ENCODE measurements at regions not wholly inside any gene's neighbourhood (a gene's known extent, or its start where the extent isn't known, plus 50 kb on each side); places are given as distances from the start of the nearest gene placed in this dataset.

DNA sequence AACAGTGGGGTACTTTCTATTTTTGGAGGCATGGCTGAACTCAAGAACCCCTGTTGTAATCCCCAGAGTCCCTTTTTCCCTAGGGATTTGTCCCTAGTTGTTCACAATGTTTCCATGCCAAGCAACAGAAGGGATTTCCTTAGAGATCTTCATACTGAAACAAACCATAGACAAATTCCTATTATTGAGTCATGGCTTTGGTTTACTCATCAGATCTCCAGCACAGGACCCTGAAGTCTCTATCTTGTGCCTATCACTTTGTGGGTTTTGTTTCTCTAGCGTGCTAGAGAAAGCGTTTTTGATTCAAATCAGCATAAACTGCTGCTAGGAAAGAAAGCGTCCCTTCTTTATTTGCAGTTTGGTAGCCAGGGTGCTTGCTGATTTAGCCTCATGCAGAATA, 165.0 kb downstream of the BAMBI start:
- no peaks in the 10 kb centered on the region for H3K36me3 ChIP-seq (ENCODE audit: control insufficient read depth in 4 of 4, insufficient read depth in 3 of 4, low read depth in 1 of 4, low read length in 3 of 4)
- no peak for DNase-seq (ENCODE audit: low spot score)
- no peaks in the 10 kb centered on the region for H3K27me3 ChIP-seq (ENCODE audit: control insufficient read depth in 4 of 4, insufficient read depth in 4 of 4, low read length in 3 of 4)
- no peaks in the 10 kb centered on the region for H3K4me1 ChIP-seq (ENCODE audit: control insufficient read depth in 4 of 4, insufficient read depth in 4 of 4, low read length in 3 of 4)
- H3K4me3 ChIP-seq (ENCODE audit: low read depth in 1 of 3, low read length in 3 of 3), result no peak overlapping the region
- no peak overlapping the region for H3K27ac ChIP-seq (ENCODE audit: low read depth in 1 of 2, low read length in 2 of 2)
- H3K9ac ChIP-seq (ENCODE audit: low read depth in 1 of 2, low read length in 2 of 2), result no peak overlapping the region
- H3K9me3 ChIP-seq (ENCODE audit: control insufficient read depth in 4 of 4, low read length in 3 of 4), result peaks cover 2 to 15% (median 8%) of the 10 kb centered on the region in 4 donors
- 92% methylated on average over 3 of the region's 3 CpGs for WGBS
- TF ChIP-seq EGR1 (IDR thresholded peaks at IDR 0.05; ENCODE audit: low read depth in 2 of 2) (no peak), JUND (IDR thresholded peaks at IDR 0.05) (no peak), GABPA (IDR thresholded peaks at IDR 0.05 in 1 of 2, conservative IDR thresholded peaks at IDR 0.05 in 1 of 2) (no peak), TAF1 (conservative IDR thresholded peaks at IDR 0.05) (no peak), SP1 (IDR thresholded peaks at IDR 0.05) (no peak), FOXA2 (IDR thresholded peaks at IDR 0.05) (no peak), YY1 (IDR thresholded peaks at IDR 0.05) (no peak), HNF4A (conservative IDR thresholded peaks at IDR 0.05) (no peak), HNF4G (IDR thresholded peaks at IDR 0.05) (no peak), RXRA (IDR thresholded peaks at IDR 0.05) (no peak), RAD21 (IDR thresholded peaks at IDR 0.05) (no peak), NR2F2 (IDR thresholded peaks at IDR 0.05) (no peak), FOXA1 (IDR thresholded peaks at IDR 0.05) (no peak)
- TF ChIP-seq, protein P1, sequence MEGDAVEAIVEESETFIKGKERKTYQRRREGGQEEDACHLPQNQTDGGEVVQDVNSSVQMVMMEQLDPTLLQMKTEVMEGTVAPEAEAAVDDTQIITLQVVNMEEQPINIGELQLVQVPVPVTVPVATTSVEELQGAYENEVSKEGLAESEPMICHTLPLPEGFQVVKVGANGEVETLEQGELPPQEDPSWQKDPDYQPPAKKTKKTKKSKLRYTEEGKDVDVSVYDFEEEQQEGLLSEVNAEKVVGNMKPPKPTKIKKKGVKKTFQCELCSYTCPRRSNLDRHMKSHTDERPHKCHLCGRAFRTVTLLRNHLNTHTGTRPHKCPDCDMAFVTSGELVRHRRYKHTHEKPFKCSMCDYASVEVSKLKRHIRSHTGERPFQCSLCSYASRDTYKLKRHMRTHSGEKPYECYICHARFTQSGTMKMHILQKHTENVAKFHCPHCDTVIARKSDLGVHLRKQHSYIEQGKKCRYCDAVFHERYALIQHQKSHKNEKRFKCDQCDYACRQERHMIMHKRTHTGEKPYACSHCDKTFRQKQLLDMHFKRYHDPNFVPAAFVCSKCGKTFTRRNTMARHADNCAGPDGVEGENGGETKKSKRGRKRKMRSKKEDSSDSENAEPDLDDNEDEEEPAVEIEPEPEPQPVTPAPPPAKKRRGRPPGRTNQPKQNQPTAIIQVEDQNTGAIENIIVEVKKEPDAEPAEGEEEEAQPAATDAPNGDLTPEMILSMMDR (IDR thresholded peaks at IDR 0.05; ENCODE audit: low read depth, low read length, missing input control), result no peak
- TF ChIP-seq, protein P2, sequence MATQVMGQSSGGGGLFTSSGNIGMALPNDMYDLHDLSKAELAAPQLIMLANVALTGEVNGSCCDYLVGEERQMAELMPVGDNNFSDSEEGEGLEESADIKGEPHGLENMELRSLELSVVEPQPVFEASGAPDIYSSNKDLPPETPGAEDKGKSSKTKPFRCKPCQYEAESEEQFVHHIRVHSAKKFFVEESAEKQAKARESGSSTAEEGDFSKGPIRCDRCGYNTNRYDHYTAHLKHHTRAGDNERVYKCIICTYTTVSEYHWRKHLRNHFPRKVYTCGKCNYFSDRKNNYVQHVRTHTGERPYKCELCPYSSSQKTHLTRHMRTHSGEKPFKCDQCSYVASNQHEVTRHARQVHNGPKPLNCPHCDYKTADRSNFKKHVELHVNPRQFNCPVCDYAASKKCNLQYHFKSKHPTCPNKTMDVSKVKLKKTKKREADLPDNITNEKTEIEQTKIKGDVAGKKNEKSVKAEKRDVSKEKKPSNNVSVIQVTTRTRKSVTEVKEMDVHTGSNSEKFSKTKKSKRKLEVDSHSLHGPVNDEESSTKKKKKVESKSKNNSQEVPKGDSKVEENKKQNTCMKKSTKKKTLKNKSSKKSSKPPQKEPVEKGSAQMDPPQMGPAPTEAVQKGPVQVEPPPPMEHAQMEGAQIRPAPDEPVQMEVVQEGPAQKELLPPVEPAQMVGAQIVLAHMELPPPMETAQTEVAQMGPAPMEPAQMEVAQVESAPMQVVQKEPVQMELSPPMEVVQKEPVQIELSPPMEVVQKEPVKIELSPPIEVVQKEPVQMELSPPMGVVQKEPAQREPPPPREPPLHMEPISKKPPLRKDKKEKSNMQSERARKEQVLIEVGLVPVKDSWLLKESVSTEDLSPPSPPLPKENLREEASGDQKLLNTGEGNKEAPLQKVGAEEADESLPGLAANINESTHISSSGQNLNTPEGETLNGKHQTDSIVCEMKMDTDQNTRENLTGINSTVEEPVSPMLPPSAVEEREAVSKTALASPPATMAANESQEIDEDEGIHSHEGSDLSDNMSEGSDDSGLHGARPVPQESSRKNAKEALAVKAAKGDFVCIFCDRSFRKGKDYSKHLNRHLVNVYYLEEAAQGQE (IDR thresholded peaks at IDR 0.05), result no peak
- TF ChIP-seq, protein P3, sequence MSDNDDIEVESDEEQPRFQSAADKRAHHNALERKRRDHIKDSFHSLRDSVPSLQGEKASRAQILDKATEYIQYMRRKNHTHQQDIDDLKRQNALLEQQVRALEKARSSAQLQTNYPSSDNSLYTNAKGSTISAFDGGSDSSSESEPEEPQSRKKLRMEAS (IDR thresholded peaks at IDR 0.05), result no peak
- TF ChIP-seq, protein P4, sequence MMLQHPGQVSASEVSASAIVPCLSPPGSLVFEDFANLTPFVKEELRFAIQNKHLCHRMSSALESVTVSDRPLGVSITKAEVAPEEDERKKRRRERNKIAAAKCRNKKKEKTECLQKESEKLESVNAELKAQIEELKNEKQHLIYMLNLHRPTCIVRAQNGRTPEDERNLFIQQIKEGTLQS (IDR thresholded peaks at IDR 0.05), result no peak
- TF ChIP-seq, protein P5, sequence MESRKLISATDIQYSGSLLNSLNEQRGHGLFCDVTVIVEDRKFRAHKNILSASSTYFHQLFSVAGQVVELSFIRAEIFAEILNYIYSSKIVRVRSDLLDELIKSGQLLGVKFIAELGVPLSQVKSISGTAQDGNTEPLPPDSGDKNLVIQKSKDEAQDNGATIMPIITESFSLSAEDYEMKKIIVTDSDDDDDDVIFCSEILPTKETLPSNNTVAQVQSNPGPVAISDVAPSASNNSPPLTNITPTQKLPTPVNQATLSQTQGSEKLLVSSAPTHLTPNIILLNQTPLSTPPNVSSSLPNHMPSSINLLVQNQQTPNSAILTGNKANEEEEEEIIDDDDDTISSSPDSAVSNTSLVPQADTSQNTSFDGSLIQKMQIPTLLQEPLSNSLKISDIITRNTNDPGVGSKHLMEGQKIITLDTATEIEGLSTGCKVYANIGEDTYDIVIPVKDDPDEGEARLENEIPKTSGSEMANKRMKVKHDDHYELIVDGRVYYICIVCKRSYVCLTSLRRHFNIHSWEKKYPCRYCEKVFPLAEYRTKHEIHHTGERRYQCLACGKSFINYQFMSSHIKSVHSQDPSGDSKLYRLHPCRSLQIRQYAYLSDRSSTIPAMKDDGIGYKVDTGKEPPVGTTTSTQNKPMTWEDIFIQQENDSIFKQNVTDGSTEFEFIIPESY (IDR thresholded peaks at IDR 0.05), result no peak
